Mononuclear cell (primary cell): ENCODE measurements at regions not wholly inside any gene's neighbourhood (a gene's known extent, or its start where the extent isn't known, plus 50 kb on each side); places are given as distances from the start of the nearest gene placed in this dataset.

Source experiments
- H3K27me3 ChIP-seq: 2 replicates; pipeline ENCODE4 v1.6.0; 2011; ENCODE audit warnings: low read length, control low read depth; ENCODE audit not compliant: insufficient read depth
- H3K4me1 ChIP-seq: 2 replicates; pipeline ENCODE4 v1.5.1; 2011; ENCODE audit warnings: mild to moderate bottlenecking, low read length, control low read depth; ENCODE audit not compliant: insufficient read depth
- H3K4me3 ChIP-seq: 2 replicates; pipeline ENCODE4 v1.5.1; 2011; ENCODE audit warnings: mild to moderate bottlenecking, low read length, moderate library complexity
- H3K9me3 ChIP-seq: 2 replicates; pipeline ENCODE4 v1.5.1; 2011; ENCODE audit warnings: low read depth, mild to moderate bottlenecking, control low read depth, low read length

- Histone ChIP-seq H3K4me3 (no peak overlapping the region), H3K9me3 (no peaks in the 10 kb centered on the region), H3K4me1 (no peaks in the 10 kb centered on the region), H3K27me3 (peaks cover 4% of the 10 kb centered on the region)
Measured at GRCh38 chr6:41492261-41492891, 53.8 kb upstream of the FOXP4 start.

GRCh38 chr6:41494212-41495110, 51.7 kb upstream of the FOXP4 start:
- Histone ChIP-seq H3K27me3 (peaks cover 4% of the 10 kb centered on the region), H3K4me1 (no peaks in the 10 kb centered on the region), H3K4me3 (no peak overlapping the region), H3K9me3 (no peaks in the 10 kb centered on the region)
